Testis (tissue), 2 donors: ENCODE measurements at regions not wholly inside any gene's neighbourhood (a gene's known extent, or its start where the extent isn't known, plus 50 kb on each side); places are given as distances from the start of the nearest gene placed in this dataset.
A peak's percentile ranks its signal among the peaks of the same experiment; 100 is the strongest.

Experiments
- DNase-seq: peaks from one replicate; pipeline ENCODE4 v3.0.0-alpha.2; 2019
- H3K27ac ChIP-seq, 2 donors: fragments of 200-600 bp; sonication (generic); one replicate each; pipeline ENCODE4 v1.5.1; 2019
- H3K27me3 ChIP-seq: fragments of 200-600 bp; sonication (generic); one replicate; pipeline ENCODE4 v1.5.1; 2019
- H3K36me3 ChIP-seq: fragments of 200-600 bp; sonication (generic); one replicate; pipeline ENCODE4 v1.5.1; 2017; ENCODE audit warnings: low read depth; ENCODE audit errors: missing control alignments
- H3K4me1 ChIP-seq: fragments of 200-600 bp; sonication (generic); one replicate; pipeline ENCODE4 v1.5.1; 2019
- H3K4me3 ChIP-seq, 2 donors: fragments of 200-600 bp; sonication (generic); one replicate each; pipeline ENCODE4 v1.5.1; 2017 to 2019
- H3K9me3 ChIP-seq: fragments of 200-600 bp; sonication (generic); one replicate; pipeline ENCODE4 v1.5.1; 2017
- POLR2A ChIP-seq: fragments of 450-650 bp; IDR thresholded peaks from one replicate; pipeline ENCODE4 v1.6.1; 2017; ENCODE audit warnings: antibody characterized with exemption, mild to moderate bottlenecking, moderate library complexity
- WGBS, 2 donors: methylation state at CpG; one replicate each; pipeline ENCODE4 v1.1.5; 2018; 5-methylcytosine and 5-hydroxymethylcytosine counted together
- intact Hi-C: fragments of 100-400 bp; cut with DNase I; formaldehyde crosslinking; loops from one replicate; pipeline ENCODE4 v1.15.1; 2023; ENCODE audit warnings: low total_unique reads
- TF ChIP-seq, protein P1 (sequence below), 3 experiments: fragments of 450-650 bp in 2 of 3; fragments of 200-600 bp in 1 of 3; sonication (generic) in 1 of 3; IDR thresholded peaks; one replicate each; pipeline ENCODE4 v1.5.1; 2016 to 2019; ENCODE audit warnings: antibody characterized with exemption in 3 of 3, mild to moderate bottlenecking in 2 of 3, moderate library complexity in 1 of 3

DNA sequence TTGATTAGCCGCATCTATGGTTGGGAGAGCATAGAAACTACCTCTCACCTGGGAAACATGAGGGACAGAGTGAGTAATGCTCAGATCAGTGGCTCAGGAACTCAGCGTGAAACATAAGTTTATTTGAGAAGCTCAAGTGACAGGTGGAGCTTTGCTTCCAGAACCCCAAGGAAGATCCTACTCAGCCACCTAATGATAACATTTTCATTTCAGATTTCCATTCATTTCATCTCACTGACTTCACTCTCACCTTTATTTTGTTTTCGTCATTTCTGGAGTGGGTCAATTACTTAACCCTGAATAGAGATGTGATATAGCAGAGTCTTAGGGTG lies 145.5 kb upstream of the DUSP10 start:
- intact Hi-C loops, result no loop called here

DNA sequence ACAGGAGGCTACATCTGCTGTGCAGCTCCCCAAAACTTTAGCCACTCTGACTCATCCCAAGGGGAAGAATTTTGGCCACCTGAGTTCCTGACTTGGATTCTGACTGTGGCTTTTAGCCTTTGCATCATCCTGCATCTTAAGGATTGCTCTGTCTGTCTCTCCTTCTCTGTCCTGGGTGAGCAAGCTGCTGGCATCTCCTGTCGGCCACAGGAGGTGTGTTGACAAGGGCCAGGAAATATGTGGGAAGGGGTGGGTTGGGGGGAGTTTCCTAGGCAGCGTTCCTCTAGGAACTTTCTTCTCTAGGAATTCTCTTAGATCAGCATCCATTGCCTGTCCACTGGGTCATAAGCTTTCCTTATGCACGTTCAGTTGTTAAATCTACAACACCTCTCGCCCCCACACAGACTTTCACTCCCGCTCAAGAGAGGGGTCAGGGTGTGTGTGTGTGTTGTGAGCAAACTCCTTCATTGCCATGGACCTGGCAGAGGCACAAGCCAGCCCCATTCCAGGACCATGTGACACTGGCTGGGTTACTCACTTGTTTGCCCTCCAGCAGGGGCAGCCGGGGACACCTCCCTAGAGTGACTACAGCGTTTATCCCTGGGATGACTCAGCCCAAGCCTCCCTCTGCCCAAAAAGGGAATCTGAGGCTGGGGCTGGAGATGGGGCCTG lies 145.0 kb upstream of the DUSP10 start:
- intact Hi-C loops, result no loop called here
- no peaks in the 10 kb centered on the region for H3K27me3 ChIP-seq
- peak; percentile 20 for DNase-seq
- WGBS, 2 donors, result 58 to 62% methylated on average over 5 to 7 of the region's 7 CpGs
- no peak overlapping the region for H3K27ac ChIP-seq
- no peaks in the 10 kb centered on the region for H3K36me3 ChIP-seq
- no peak overlapping the region for H3K4me3 ChIP-seq
- H3K9me3 ChIP-seq, result no peaks in the 10 kb centered on the region
- no peak for TF ChIP-seq POLR2A
- H3K4me1 ChIP-seq, result peaks cover 9% of the 10 kb centered on the region

More for the DNA sequence above, 145.5 kb upstream of the DUSP10 start:
- Histone ChIP-seq H3K27ac (no peak overlapping the region), H3K36me3 (no peaks in the 10 kb centered on the region), H3K4me1 (peaks cover 13% of the 10 kb centered on the region), H3K4me3 (no peak overlapping the region), H3K9me3 (no peaks in the 10 kb centered on the region), H3K27me3 (no peaks in the 10 kb centered on the region)
- 59 to 93% methylated on average over 3 of the region's 3 CpGs for WGBS, 2 donors
- no peak for TF ChIP-seq POLR2A
- TF ChIP-seq, protein P1, sequence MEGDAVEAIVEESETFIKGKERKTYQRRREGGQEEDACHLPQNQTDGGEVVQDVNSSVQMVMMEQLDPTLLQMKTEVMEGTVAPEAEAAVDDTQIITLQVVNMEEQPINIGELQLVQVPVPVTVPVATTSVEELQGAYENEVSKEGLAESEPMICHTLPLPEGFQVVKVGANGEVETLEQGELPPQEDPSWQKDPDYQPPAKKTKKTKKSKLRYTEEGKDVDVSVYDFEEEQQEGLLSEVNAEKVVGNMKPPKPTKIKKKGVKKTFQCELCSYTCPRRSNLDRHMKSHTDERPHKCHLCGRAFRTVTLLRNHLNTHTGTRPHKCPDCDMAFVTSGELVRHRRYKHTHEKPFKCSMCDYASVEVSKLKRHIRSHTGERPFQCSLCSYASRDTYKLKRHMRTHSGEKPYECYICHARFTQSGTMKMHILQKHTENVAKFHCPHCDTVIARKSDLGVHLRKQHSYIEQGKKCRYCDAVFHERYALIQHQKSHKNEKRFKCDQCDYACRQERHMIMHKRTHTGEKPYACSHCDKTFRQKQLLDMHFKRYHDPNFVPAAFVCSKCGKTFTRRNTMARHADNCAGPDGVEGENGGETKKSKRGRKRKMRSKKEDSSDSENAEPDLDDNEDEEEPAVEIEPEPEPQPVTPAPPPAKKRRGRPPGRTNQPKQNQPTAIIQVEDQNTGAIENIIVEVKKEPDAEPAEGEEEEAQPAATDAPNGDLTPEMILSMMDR (IDR thresholded peaks at IDR 0.05), result no peak
- no peak for DNase-seq

DNA sequence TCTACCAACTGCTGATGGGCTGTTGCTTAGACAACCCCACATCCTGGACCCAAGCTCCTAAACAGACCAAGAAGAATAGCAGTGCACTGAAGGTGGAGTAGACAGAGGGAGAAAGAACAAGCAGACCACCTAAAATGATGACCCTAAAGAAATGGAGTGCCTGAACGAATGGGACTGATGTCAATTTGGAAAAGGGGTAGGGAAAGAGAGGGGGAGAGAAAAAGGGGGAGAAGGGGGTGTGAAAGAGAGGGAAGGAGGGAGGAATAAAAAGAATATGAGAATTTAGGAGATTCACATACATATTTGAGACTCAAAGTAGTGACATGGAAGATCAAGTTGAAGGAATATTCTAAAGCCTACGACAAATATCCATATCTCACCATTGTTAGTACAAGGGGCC lies 144.4 kb upstream of the DUSP10 start:
- 89 to 95% methylated on average over 2 of the region's 2 CpGs for WGBS, 2 donors

DNA sequence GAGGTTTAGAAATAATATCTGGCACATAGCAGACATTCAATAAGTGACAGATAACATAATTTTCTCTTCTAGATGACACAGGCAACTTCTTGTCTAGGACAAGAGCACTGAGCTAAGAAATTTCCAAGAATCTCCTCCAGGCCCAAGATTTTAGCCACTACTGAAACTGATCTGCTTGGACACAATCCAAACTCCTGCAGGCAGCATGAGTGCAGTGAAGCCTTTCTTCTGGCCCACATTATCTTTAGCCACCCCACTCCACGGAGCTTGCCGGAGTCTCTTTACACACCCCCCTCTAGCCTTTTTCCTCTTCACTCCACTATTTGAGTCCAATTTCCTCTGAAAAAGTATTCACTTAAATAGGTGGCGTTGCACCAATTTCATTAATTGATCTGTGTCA lies 142.9 kb upstream of the DUSP10 start:
- no peaks in the 10 kb centered on the region for H3K36me3 ChIP-seq
- DNase-seq, result no peak
- no peak for TF ChIP-seq POLR2A
- TF ChIP-seq, protein P1 (IDR thresholded peaks at IDR 0.05), result no peak
- H3K27ac ChIP-seq, result no peak overlapping the region
- 76 to 79% methylated on average over 3 of the region's 3 CpGs for WGBS, 2 donors
- no peaks in the 10 kb centered on the region for H3K4me1 ChIP-seq
- H3K9me3 ChIP-seq, result no peaks in the 10 kb centered on the region
- no peaks in the 10 kb centered on the region for H3K27me3 ChIP-seq
- H3K4me3 ChIP-seq, result no peak overlapping the region
- intact Hi-C loops, result no loop called here

More for the DNA sequence above, 144.4 kb upstream of the DUSP10 start:
- Histone ChIP-seq H3K4me3 (no peak overlapping the region), H3K27me3 (no peaks in the 10 kb centered on the region), H3K27ac (no peak overlapping the region), H3K4me1 (peaks cover 3% of the 10 kb centered on the region), H3K36me3 (no peaks in the 10 kb centered on the region), H3K9me3 (no peaks in the 10 kb centered on the region)
- DNase-seq, result no peak
- intact Hi-C loops, result no loop called here
- TF ChIP-seq POLR2A, result no peak
- TF ChIP-seq, protein P1 (IDR thresholded peaks at IDR 0.05), result no peak

DNA sequence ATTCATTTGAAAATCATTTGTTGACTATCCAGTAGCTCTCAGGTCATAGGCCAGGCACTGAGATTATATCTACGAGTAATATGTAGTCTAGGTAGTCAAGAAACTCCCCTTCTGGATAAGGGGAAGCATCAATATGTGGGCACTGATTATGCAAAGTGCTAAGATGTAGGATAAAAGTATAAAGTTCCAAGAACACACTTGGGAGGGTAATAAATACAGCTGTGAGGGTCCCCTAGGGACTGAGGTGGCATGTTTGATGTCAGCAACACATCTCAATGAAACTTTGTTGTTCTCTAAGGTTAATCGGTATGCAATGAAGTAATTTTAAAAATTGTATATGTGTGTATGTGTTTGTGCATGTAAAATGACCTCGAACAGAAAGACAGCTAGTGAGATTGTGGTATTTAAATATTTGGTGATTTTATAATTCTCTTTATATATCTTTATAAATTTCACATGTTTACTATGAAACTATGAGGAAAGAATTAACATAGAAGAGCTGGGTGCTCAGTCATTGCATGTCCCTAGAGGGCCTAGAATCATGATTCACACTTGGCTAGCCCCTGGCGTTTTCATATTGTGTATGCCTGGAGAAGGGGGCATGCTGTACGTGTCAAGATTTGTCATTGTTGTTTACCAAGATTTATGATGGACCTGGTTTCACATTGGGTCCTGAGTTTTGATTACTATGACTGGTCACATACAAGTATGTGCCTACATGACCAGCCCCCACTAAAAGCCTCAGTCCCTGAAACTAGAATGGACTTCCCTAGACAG lies 140.1 kb upstream of the DUSP10 start:
- Histone ChIP-seq H3K9me3 (no peaks in the 10 kb centered on the region), H3K27ac (no peak overlapping the region), H3K27me3 (no peaks in the 10 kb centered on the region), H3K36me3 (no peaks in the 10 kb centered on the region), H3K4me3 (no peak overlapping the region), H3K4me1 (no peaks in the 10 kb centered on the region)
- intact Hi-C loops, result no loop called here
- no peak for DNase-seq
- TF ChIP-seq, protein P1 (IDR thresholded peaks at IDR 0.05), result no peak
- 82 to 94% methylated on average over 5 of the region's 5 CpGs for WGBS, 2 donors
